WTC11 (cell line): ENCODE measurements at regions not wholly inside any gene's neighbourhood (a gene's known extent, or its start where the extent isn't known, plus 50 kb on each side); places are given as distances from the start of the nearest gene placed in this dataset.

Source experiments
- ATAC-seq: fragments of 200-7000 bp; cut with Tn5 transposase; 2 replicates; pipeline ENCODE4 v1.10.0; 2021; ENCODE audit warnings: mild to moderate bottlenecking, moderate library complexity
- CTCF ChIA-PET: fragments of 300-600 bp; sonication (Branson Sonifier 250); formaldehyde crosslinking; loops from one replicate; lab custom pipeline; 2021; ENCODE audit warnings: antibody characterized with exemption; lab: Charles Lee
- POLR2A ChIA-PET: fragments of 350-600 bp; sonication (Branson Sonifier 250); formaldehyde crosslinking; loops from one replicate; lab custom pipeline; 2021; ENCODE audit warnings: antibody characterized with exemption; lab: Charles Lee
- DNase-seq: peaks from one replicate; pipeline ENCODE4 v3.0.0; 2021; ENCODE audit warnings: low spot score
- H3K27ac Mint-ChIP-seq: 2 replicates; pipeline ENCODE4 v1.8.0; 2021; ENCODE audit warnings: mixed read lengths
- H3K27me3 Mint-ChIP-seq: 2 replicates; pipeline ENCODE4 v1.8.0; 2021; ENCODE audit warnings: low read depth, mild to moderate bottlenecking, moderate library complexity, mixed read lengths
- H3K36me3 Mint-ChIP-seq: 2 replicates; pipeline ENCODE4 v1.8.0; 2021; ENCODE audit warnings: mixed read lengths
- H3K4me1 Mint-ChIP-seq: 2 replicates; pipeline ENCODE4 v1.8.0; 2022; ENCODE audit warnings: mixed read lengths
- H3K4me3 Mint-ChIP-seq: 2 replicates; pipeline ENCODE4 v1.8.0; 2021; ENCODE audit warnings: mild to moderate bottlenecking, moderate library complexity, mixed read lengths
- H3K9me3 Mint-ChIP-seq: 2 replicates; pipeline ENCODE4 v1.8.0; 2021; ENCODE audit warnings: mixed read lengths
- ATF1 ChIP-seq: sonication (generic); formaldehyde crosslinking; IDR thresholded peaks from 2 replicates; pipeline ENCODE4 v1.8.1; 2023; ENCODE audit warnings: mild to moderate bottlenecking, moderate library complexity, missing genetic modification reagents
- CBFB ChIP-seq: sonication (generic); formaldehyde crosslinking; IDR thresholded peaks from 2 replicates; pipeline ENCODE4 v1.8.1; 2022; ENCODE audit warnings: mild to moderate bottlenecking, low read depth, missing genetic modification reagents
- CREB1 ChIP-seq: sonication (generic); formaldehyde crosslinking; IDR thresholded peaks from 2 replicates; pipeline ENCODE4 v1.8.0; 2023; ENCODE audit warnings: mild to moderate bottlenecking, missing genetic modification reagents
- CREM ChIP-seq: sonication (generic); formaldehyde crosslinking; IDR thresholded peaks from 2 replicates; pipeline ENCODE4 v1.8.1; 2022; ENCODE audit warnings: mild to moderate bottlenecking, missing genetic modification reagents, moderate library complexity
- ELF4 ChIP-seq: sonication (generic); formaldehyde crosslinking; IDR thresholded peaks from 2 replicates; pipeline ENCODE4 v1.8.1; 2022; ENCODE audit warnings: low read depth, mild to moderate bottlenecking, moderate library complexity, missing genetic modification reagents
- FOXJ3 ChIP-seq: sonication (generic); formaldehyde crosslinking; IDR thresholded peaks from 2 replicates; pipeline ENCODE4 v1.9.0; 2021; ENCODE audit warnings: missing genetic modification reagents, mild to moderate bottlenecking, borderline replicate concordance
- FOXP1 ChIP-seq: sonication (generic); formaldehyde crosslinking; IDR thresholded peaks from 2 replicates; pipeline ENCODE4 v1.8.0; 2022; ENCODE audit warnings: missing genetic modification reagents, mild to moderate bottlenecking, moderate library complexity, borderline replicate concordance
- GABPB1 ChIP-seq: sonication (generic); formaldehyde crosslinking; IDR thresholded peaks from 2 replicates; pipeline ENCODE4 v1.8.1; 2023; ENCODE audit warnings: mild to moderate bottlenecking, missing genetic modification reagents
- HMGA2 ChIP-seq: fragments of 250-450 bp; sonication (Bioruptor Pico); IDR thresholded peaks from 2 replicates; pipeline ENCODE4 v1.4.0; 2021; ENCODE audit warnings: mild to moderate bottlenecking, moderate library complexity
- MXD4 ChIP-seq: fragments of 250-450 bp; sonication (Bioruptor Pico); IDR thresholded peaks from 2 replicates; pipeline ENCODE4 v1.8.0; 2021; ENCODE audit warnings: mild to moderate bottlenecking, moderate library complexity, borderline replicate concordance
- NFE2L1 ChIP-seq: sonication (generic); formaldehyde crosslinking; IDR thresholded peaks from 2 replicates; pipeline ENCODE4 v1.8.1; 2023; ENCODE audit warnings: missing genetic modification reagents
- NR1H2 ChIP-seq: sonication (generic); formaldehyde crosslinking; IDR thresholded peaks from 2 replicates; pipeline ENCODE4 v1.9.0; 2021; ENCODE audit warnings: mild to moderate bottlenecking, moderate library complexity, missing genetic modification reagents
- RORB ChIP-seq: fragments of 250-450 bp; sonication (Bioruptor Pico); IDR thresholded peaks from 2 replicates; pipeline ENCODE4 v1.9.0; 2021; ENCODE audit warnings: mild to moderate bottlenecking
- TCF7 ChIP-seq: sonication (generic); formaldehyde crosslinking; IDR thresholded peaks from 2 replicates; pipeline ENCODE4 v1.8.0; 2022; ENCODE audit warnings: mild to moderate bottlenecking, low read depth, missing genetic modification reagents, moderate library complexity
- TEAD4 ChIP-seq: sonication (generic); formaldehyde crosslinking; IDR thresholded peaks from 2 replicates; pipeline ENCODE4 v1.8.0; 2022; ENCODE audit warnings: mild to moderate bottlenecking, missing genetic modification reagents
- TF ChIP-seq, protein P1 (sequence below): sonication (generic); formaldehyde crosslinking; IDR thresholded peaks from 2 replicates; pipeline ENCODE4 v1.8.0; 2022; ENCODE audit warnings: mild to moderate bottlenecking, missing genetic modification reagents
- TF ChIP-seq, protein P2 (sequence below): fragments of 250-450 bp; sonication (Bioruptor Pico); IDR thresholded peaks from 2 replicates; pipeline ENCODE4 v2.1.2; 2022; ENCODE audit warnings: mild to moderate bottlenecking, moderate library complexity
- TF ChIP-seq, protein P3 (sequence below): sonication (generic); formaldehyde crosslinking; IDR thresholded peaks from 2 replicates; pipeline ENCODE4 v1.8.1; 2022; ENCODE audit warnings: mild to moderate bottlenecking, moderate library complexity, missing genetic modification reagents
- TF ChIP-seq, protein P4 (sequence below): sonication (generic); formaldehyde crosslinking; IDR thresholded peaks from 2 replicates; pipeline ENCODE4 v1.8.0; 2022; ENCODE audit warnings: mild to moderate bottlenecking, missing genetic modification reagents
- TF ChIP-seq, protein P5 (sequence below): sonication (generic); formaldehyde crosslinking; IDR thresholded peaks from 2 replicates; pipeline ENCODE4 v1.8.1; 2023; ENCODE audit warnings: mild to moderate bottlenecking, missing genetic modification reagents, borderline replicate concordance
- TF ChIP-seq, protein P6 (sequence below): fragments of 200-600 bp; IDR thresholded peaks from 2 replicates; pipeline ENCODE4 v1.8.0; 2022; ENCODE audit warnings: antibody characterized with exemption

DNA sequence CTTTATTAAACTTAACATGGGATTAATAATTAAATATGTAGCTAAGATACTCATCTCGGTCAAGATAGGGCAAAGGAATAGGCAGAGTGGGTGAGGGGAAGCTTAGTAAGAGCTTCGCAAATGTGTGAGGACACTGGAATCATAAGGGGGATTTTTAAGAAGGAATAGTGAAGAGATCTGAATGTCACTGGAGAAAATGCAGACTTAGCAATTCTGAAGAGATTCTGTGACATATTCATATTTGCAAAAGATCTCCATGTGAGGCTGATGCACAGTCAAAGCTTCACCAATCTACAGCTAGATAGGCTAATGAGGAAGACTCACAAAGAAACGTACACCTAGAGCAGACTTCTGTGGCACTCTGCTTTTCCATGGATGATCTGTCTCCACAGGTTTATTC, 1202.8 kb upstream of the CDH6 start:
- ATAC-seq = no peak

DNA sequence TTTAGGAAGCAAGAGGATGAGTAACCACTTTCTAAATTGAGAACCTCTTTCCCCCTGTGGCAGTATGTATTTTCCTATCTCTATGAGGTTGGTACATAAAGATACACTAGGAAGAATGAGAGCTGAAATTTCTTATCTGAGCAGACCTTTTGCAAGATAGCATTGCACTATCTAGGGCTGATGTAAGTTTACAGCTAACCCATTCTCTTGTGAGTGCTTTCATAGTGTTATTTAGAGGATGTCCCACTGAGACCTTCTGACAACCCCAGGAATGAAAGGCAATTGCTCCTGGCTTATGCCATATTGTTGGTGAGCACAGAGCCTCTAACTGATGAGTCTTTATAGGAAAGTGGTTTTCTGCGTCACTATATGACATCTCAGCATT, 1209.3 kb upstream of the CDH6 start:
- no peak overlapping the region for H3K4me3 Mint-ChIP-seq
- TF ChIP-seq, protein P1, sequence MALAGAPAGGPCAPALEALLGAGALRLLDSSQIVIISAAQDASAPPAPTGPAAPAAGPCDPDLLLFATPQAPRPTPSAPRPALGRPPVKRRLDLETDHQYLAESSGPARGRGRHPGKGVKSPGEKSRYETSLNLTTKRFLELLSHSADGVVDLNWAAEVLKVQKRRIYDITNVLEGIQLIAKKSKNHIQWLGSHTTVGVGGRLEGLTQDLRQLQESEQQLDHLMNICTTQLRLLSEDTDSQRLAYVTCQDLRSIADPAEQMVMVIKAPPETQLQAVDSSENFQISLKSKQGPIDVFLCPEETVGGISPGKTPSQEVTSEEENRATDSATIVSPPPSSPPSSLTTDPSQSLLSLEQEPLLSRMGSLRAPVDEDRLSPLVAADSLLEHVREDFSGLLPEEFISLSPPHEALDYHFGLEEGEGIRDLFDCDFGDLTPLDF (CRISPR knock-in tag) = no peak
- TF ChIP-seq, all 79 proteins: peak for 0
- ChIA-PET POLR2A (no interaction called here), CTCF (no interaction called here)
- ATAC-seq (peak; percentile 76), DNase-seq (no peak)
- Mint-ChIP-seq H3K4me1 (peaks cover 26% of the 10 kb centered on the region), H3K9me3 (peaks cover 9% of the 10 kb centered on the region), H3K36me3 (no peaks in the 10 kb centered on the region), H3K27ac (no peak overlapping the region), H3K27me3 (no peaks in the 10 kb centered on the region)

More for the DNA sequence above, 1202.8 kb upstream of the CDH6 start:
- CTCF ChIA-PET = no interaction called here
- Mint-ChIP-seq H3K9me3 (peaks cover 7% of the 10 kb centered on the region), H3K36me3 (no peaks in the 10 kb centered on the region), H3K4me3 (no peak overlapping the region), H3K27me3 (no peaks in the 10 kb centered on the region), H3K27ac (no peak overlapping the region), H3K4me1 (0 out of 2 replicates have a peak, but pooled peaks cover 5% of the 10 kb centered on the region)
- no peak for TF ChIP-seq FOXJ3
- no peak for DNase-seq
- POLR2A ChIA-PET = interaction anchor here (0.5 kb wide), 1 partner anchor 54 kb away, joined by 3 read pairs; no protein-coding TSS in a partner anchor

DNA sequence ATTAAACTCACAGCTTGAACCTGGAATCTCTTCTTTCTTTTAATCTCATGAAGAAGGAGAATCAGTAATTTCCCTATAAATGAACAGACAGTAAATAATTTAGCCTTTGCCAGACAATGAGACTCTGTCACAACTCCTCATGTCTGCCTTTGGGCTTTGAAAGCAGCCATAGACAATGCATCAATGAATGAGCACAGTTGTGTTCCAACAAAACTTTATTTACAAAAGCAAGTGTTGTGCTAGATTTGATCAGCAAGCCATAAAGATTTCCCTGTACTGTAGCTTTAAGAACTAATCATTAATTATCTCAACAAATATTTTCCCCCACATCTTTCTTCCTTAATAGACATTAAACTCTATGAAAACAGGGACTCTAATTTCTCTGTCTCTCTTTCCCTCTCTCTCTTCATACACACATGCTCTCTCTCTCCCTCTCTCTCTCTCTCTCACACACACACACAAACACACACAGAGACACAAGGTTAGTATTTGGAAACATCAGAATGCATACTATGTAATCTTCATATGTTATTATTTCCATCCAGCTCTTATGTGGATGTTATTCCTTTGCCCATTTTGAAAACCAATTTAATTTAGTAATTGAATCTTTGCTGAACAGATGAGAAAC, 1209.8 kb upstream of the CDH6 start:
- CTCF ChIA-PET = interaction anchor here (0.6 kb wide), 1 partner anchor 469 kb away, joined by 3 read pairs; no protein-coding TSS in a partner anchor
- Mint-ChIP-seq H3K4me1 (peaks cover 26% of the 10 kb centered on the region), H3K36me3 (no peaks in the 10 kb centered on the region), H3K9me3 (peaks cover 9% of the 10 kb centered on the region), H3K27me3 (no peaks in the 10 kb centered on the region), H3K4me3 (no peak overlapping the region), H3K27ac (no peak overlapping the region)
- TF ChIP-seq HMGA2 (CRISPR knock-in tag) (no peak), NFE2L1 (CRISPR knock-in tag) (no peak), GABPB1 (CRISPR knock-in tag) (no peak), NR1H2 (CRISPR knock-in tag) (no peak), MXD4 (CRISPR knock-in tag) (no peak), CBFB (CRISPR knock-in tag) (no peak), ATF1 (CRISPR knock-in tag) (no peak), CREB1 (CRISPR knock-in tag) (no peak), FOXP1 (no peak), TEAD4 (CRISPR knock-in tag) (no peak), CREM (CRISPR knock-in tag) (no peak), ELF4 (CRISPR knock-in tag) (no peak), RORB (CRISPR knock-in tag) (no peak), TCF7 (CRISPR knock-in tag) (no peak)
- TF ChIP-seq, protein P2, sequence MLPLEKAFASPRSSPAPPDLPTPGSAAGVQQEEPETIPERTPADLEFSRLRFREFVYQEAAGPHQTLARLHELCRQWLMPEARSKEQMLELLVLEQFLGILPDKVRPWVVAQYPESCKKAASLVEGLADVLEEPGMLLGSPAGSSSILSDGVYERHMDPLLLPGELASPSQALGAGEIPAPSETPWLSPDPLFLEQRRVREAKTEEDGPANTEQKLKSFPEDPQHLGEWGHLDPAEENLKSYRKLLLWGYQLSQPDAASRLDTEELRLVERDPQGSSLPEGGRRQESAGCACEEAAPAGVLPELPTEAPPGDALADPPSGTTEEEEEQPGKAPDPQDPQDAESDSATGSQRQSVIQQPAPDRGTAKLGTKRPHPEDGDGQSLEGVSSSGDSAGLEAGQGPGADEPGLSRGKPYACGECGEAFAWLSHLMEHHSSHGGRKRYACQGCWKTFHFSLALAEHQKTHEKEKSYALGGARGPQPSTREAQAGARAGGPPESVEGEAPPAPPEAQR (CRISPR knock-in tag) = no peak
- TF ChIP-seq, protein P3, sequence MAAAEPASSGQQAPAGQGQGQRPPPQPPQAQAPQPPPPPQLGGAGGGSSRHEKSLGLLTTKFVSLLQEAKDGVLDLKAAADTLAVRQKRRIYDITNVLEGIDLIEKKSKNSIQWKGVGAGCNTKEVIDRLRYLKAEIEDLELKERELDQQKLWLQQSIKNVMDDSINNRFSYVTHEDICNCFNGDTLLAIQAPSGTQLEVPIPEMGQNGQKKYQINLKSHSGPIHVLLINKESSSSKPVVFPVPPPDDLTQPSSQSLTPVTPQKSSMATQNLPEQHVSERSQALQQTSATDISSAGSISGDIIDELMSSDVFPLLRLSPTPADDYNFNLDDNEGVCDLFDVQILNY = no peak
- TF ChIP-seq, protein P4, sequence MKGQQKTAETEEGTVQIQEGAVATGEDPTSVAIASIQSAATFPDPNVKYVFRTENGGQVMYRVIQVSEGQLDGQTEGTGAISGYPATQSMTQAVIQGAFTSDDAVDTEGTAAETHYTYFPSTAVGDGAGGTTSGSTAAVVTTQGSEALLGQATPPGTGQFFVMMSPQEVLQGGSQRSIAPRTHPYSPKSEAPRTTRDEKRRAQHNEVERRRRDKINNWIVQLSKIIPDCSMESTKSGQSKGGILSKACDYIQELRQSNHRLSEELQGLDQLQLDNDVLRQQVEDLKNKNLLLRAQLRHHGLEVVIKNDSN (CRISPR knock-in tag) = no peak
- TF ChIP-seq, protein P5, sequence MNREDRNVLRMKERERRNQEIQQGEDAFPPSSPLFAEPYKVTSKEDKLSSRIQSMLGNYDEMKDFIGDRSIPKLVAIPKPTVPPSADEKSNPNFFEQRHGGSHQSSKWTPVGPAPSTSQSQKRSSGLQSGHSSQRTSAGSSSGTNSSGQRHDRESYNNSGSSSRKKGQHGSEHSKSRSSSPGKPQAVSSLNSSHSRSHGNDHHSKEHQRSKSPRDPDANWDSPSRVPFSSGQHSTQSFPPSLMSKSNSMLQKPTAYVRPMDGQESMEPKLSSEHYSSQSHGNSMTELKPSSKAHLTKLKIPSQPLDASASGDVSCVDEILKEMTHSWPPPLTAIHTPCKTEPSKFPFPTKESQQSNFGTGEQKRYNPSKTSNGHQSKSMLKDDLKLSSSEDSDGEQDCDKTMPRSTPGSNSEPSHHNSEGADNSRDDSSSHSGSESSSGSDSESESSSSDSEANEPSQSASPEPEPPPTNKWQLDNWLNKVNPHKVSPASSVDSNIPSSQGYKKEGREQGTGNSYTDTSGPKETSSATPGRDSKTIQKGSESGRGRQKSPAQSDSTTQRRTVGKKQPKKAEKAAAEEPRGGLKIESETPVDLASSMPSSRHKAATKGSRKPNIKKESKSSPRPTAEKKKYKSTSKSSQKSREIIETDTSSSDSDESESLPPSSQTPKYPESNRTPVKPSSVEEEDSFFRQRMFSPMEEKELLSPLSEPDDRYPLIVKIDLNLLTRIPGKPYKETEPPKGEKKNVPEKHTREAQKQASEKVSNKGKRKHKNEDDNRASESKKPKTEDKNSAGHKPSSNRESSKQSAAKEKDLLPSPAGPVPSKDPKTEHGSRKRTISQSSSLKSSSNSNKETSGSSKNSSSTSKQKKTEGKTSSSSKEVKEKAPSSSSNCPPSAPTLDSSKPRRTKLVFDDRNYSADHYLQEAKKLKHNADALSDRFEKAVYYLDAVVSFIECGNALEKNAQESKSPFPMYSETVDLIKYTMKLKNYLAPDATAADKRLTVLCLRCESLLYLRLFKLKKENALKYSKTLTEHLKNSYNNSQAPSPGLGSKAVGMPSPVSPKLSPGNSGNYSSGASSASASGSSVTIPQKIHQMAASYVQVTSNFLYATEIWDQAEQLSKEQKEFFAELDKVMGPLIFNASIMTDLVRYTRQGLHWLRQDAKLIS = no peak
- TF ChIP-seq, protein P6, sequence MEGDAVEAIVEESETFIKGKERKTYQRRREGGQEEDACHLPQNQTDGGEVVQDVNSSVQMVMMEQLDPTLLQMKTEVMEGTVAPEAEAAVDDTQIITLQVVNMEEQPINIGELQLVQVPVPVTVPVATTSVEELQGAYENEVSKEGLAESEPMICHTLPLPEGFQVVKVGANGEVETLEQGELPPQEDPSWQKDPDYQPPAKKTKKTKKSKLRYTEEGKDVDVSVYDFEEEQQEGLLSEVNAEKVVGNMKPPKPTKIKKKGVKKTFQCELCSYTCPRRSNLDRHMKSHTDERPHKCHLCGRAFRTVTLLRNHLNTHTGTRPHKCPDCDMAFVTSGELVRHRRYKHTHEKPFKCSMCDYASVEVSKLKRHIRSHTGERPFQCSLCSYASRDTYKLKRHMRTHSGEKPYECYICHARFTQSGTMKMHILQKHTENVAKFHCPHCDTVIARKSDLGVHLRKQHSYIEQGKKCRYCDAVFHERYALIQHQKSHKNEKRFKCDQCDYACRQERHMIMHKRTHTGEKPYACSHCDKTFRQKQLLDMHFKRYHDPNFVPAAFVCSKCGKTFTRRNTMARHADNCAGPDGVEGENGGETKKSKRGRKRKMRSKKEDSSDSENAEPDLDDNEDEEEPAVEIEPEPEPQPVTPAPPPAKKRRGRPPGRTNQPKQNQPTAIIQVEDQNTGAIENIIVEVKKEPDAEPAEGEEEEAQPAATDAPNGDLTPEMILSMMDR = no peak
- POLR2A ChIA-PET = no interaction called here
- no peak for DNase-seq
- ATAC-seq = no peak
